HepG2 (cell line): ENCODE measurements at regions not wholly inside any gene's neighbourhood (a gene's known extent, or its start where the extent isn't known, plus 50 kb on each side); places are given as distances from the start of the nearest gene placed in this dataset.

ENCODE experiments used
- ATAC-seq: fragments of 200-7000 bp; cut with Tn5 transposase; 3 replicates; pipeline ENCODE4 v1.9.1; 2020; ENCODE audit warnings: mild to moderate bottlenecking, moderate library complexity
- BruUV-seq: library from RNA; stranded (reverse); fragments of 400-500 nt; replicated peaks from 2 replicates; lab custom pipeline; 2021; lab: Mats Ljungman, UMichigan
- CTCF ChIA-PET: fragments of 300-600 bp; formaldehyde crosslinking; extraction: SDS; loops from one replicate; lab custom pipeline; 2021; ENCODE audit warnings: low total read pairs, inconsistent platforms, low intra/inter-chr PET ratio; lab: Yijun Ruan, JAX
- POLR2A ChIA-PET: fragments of 350-600 bp; sonication (Branson Sonifier 250); formaldehyde crosslinking; loops from one replicate; lab custom pipeline; 2020; ENCODE audit warnings: antibody characterized with exemption, inconsistent platforms; lab: Yijun Ruan, JAX
- DNase-seq: peaks from one replicate; pipeline ENCODE4 v3.0.0-alpha.2; 2015; ENCODE audit warnings: low spot score
- FAIRE-seq: peaks from 3 replicates; lab custom pipeline; 2011; peaks lifted over from hg19 to GRCh38; lab: Jason Lieb, UNC
- H2AFZ ChIP-seq: one replicate; pipeline ENCODE4 v1.6.1; 2011; ENCODE audit warnings: low read length, inconsistent platforms
- H3K27ac ChIP-seq: fragments of 300-600 bp; 3 replicates; pipeline ENCODE4 v1.8.0; 2011; ENCODE audit warnings: mixed run types, mild to moderate bottlenecking, mixed read lengths, low read length, inconsistent platforms; ENCODE audit not compliant: insufficient read depth; ENCODE audit errors: extremely low read length
- H3K27me3 ChIP-seq, 2 experiments: fragments of 200-600 bp in 1 of 2; 2 replicates in 1 of 2; 3 replicates in 1 of 2; pipeline versions ENCODE4 v1.6.0 to v1.8.0; 2011; ENCODE audit warnings: low read length in 2 of 2, mild to moderate bottlenecking in 2 of 2, moderate library complexity in 2 of 2, inconsistent platforms in 1 of 2; ENCODE audit not compliant: insufficient read depth in 2 of 2, control insufficient read depth in 1 of 2
- H3K36me3 ChIP-seq, 2 experiments: fragments of 200-600 bp in 1 of 2; replicated peaks in 1 of 2; 2 replicates in 1 of 2; 3 replicates in 1 of 2; pipeline versions ENCODE4 v1.5.1 to v1.8.0; 2011; ENCODE audit warnings: low read length in 2 of 2, inconsistent platforms in 1 of 2; ENCODE audit not compliant: insufficient read depth in 2 of 2, control insufficient read depth in 1 of 2
- H3K4me1 ChIP-seq: 2 replicates; pipeline ENCODE4 v1.5.1; 2012; ENCODE audit warnings: low read length, inconsistent platforms; ENCODE audit not compliant: insufficient read depth
- H3K4me2 ChIP-seq: 2 replicates; pipeline ENCODE4 v1.6.0; 2011; ENCODE audit warnings: low read depth, low read length, inconsistent platforms
- H3K4me3 ChIP-seq, 3 experiments: fragments of 200-600 bp in 1 of 3; sonication (generic), shearing (Covaris generic) in 1 of 3; replicated peaks in 1 of 3; 2 replicates each; pipeline ENCODE4 v1.5.1; 2011 to 2016; ENCODE audit warnings: low read length in 3 of 3, inconsistent platforms in 2 of 3, low read depth in 2 of 3, mild to moderate bottlenecking in 2 of 3, control low read depth in 1 of 3, mixed read lengths in 1 of 3; ENCODE audit not compliant: insufficient read depth in 1 of 3
- H3K79me2 ChIP-seq: one replicate; pipeline ENCODE4 v1.6.1; 2011; ENCODE audit warnings: low read length, inconsistent platforms; ENCODE audit not compliant: insufficient read depth
- H3K9ac ChIP-seq: 2 replicates; pipeline ENCODE4 v1.6.0; 2011; ENCODE audit warnings: mild to moderate bottlenecking, low read depth, low read length, inconsistent platforms; ENCODE audit not compliant: insufficient read depth
- H3K9me3 ChIP-seq: 2 replicates; pipeline ENCODE4 v1.5.1; 2012; ENCODE audit warnings: mild to moderate bottlenecking, low read length
- H4K20me1 ChIP-seq: 2 replicates; pipeline ENCODE4 v1.6.0; 2011; ENCODE audit warnings: inconsistent platforms, mild to moderate bottlenecking, low read length, moderate library complexity; ENCODE audit not compliant: insufficient read depth
- ASH2L ChIP-seq: fragments of 300-600, 200-600 bp; sonication (generic); IDR thresholded peaks from 2 replicates; pipeline ENCODE4 v1.7.0; 2017; ENCODE audit warnings: low read depth, mild to moderate bottlenecking, moderate library complexity, mixed read lengths, low read length; ENCODE audit not compliant: insufficient read length
- CREM ChIP-seq, 2 experiments: sonication (generic) in 1 of 2; formaldehyde crosslinking in 1 of 2; IDR thresholded peaks; 2 replicates each; pipeline versions ENCODE4 v1.4.0 to v1.6.1; 2016 to 2020; ENCODE audit warnings: antibody characterized with exemption in 1 of 2, mild to moderate bottlenecking in 1 of 2, missing genetic modification reagents in 1 of 2
- ERF ChIP-seq: IDR thresholded peaks from 2 replicates; pipeline ENCODE4 v1.6.1; 2018; ENCODE audit warnings: missing biosample characterization, missing genetic modification reagents
- FOXA1 ChIP-seq, 2 experiments: fragments of 450-650 bp in 1 of 2; sonication (generic) in 1 of 2; formaldehyde crosslinking in 1 of 2; IDR thresholded peaks; 2 replicates each; pipeline versions ENCODE4 v1.4.0 to v1.6.1; 2016 to 2020; ENCODE audit warnings: missing genetic modification reagents in 1 of 2
- HIVEP1 ChIP-seq: sonication (generic); formaldehyde crosslinking; IDR thresholded peaks from 2 replicates; pipeline ENCODE4 v1.4.0; 2020; ENCODE audit warnings: mild to moderate bottlenecking, missing genetic modification reagents
- HOMEZ ChIP-seq: IDR thresholded peaks from 2 replicates; pipeline ENCODE4 v1.6.1; 2016; ENCODE audit warnings: low read depth
- JARID2 ChIP-seq: sonication (generic); formaldehyde crosslinking; IDR thresholded peaks from 2 replicates; pipeline ENCODE4 v1.8.1; 2023; ENCODE audit warnings: missing genetic modification reagents, inconsistent platforms; ENCODE audit not compliant: insufficient replicate concordance
- KLF9 ChIP-seq: IDR thresholded peaks from 2 replicates; pipeline ENCODE4 v1.6.1; 2016; ENCODE audit warnings: low read depth
- RCOR2 ChIP-seq: IDR thresholded peaks from 2 replicates; pipeline ENCODE4 v1.6.1; 2016; ENCODE audit warnings: missing biosample characterization, missing genetic modification reagents
- RNF2 ChIP-seq: fragments of 450-650 bp; conservative IDR thresholded peaks from 2 replicates; pipeline ENCODE4 v1.6.1; 2016; ENCODE audit warnings: low read depth
- ZFP90 ChIP-seq: sonication (generic); formaldehyde crosslinking; IDR thresholded peaks from 2 replicates; pipeline ENCODE4 v1.8.0; 2022; ENCODE audit warnings: missing genetic modification reagents, mild to moderate bottlenecking, inconsistent platforms, borderline replicate concordance
- ZIK1 ChIP-seq: sonication (generic); formaldehyde crosslinking; IDR thresholded peaks from 2 replicates; pipeline ENCODE4 v1.5.0; 2020; ENCODE audit warnings: mild to moderate bottlenecking, low read depth, missing genetic modification reagents, borderline replicate concordance
- ZNF616 ChIP-seq: sonication (generic); formaldehyde crosslinking; IDR thresholded peaks from 2 replicates; pipeline ENCODE4 v1.5.0; 2020; ENCODE audit warnings: low read depth, mild to moderate bottlenecking, missing genetic modification reagents
- ZNF709 ChIP-seq: sonication (generic); formaldehyde crosslinking; IDR thresholded peaks from 2 replicates; pipeline ENCODE4 v1.5.0; 2020; ENCODE audit warnings: mild to moderate bottlenecking, missing genetic modification reagents
- ZNF776 ChIP-seq: sonication (generic); formaldehyde crosslinking; IDR thresholded peaks from 2 replicates; pipeline ENCODE4 v1.4.0; 2020; ENCODE audit warnings: mild to moderate bottlenecking, missing genetic modification reagents
- ZNF781 ChIP-seq: sonication (generic); formaldehyde crosslinking; IDR thresholded peaks from 2 replicates; pipeline ENCODE4 v1.5.1; 2020; ENCODE audit warnings: borderline replicate concordance, mild to moderate bottlenecking, missing genetic modification reagents; ENCODE audit errors: not compliant biosample characterization
- ZSCAN9 ChIP-seq: IDR thresholded peaks from 2 replicates; pipeline ENCODE4 v1.6.1; 2016; ENCODE audit warnings: borderline replicate concordance
- in situ Hi-C: cut with HindIII; loops from 2 replicates; pipeline ENCODE4 v1.10.0; 2017; ENCODE audit warnings: low pct_unique_long_range_greater_than_20kb; ENCODE audit not compliant: extremely low pct_ligation_motif_present
- intact Hi-C: fragments of 100-400 bp; cut with micrococcal nuclease; formaldehyde crosslinking; loops from one replicate; pipeline ENCODE4 v1.10.0; 2022; ENCODE audit not compliant: unreplicated experiment
- TF ChIP-seq, protein P1 (sequence below): sonication (generic); formaldehyde crosslinking; IDR thresholded peaks from 2 replicates; pipeline ENCODE4 v1.5.0; 2020; ENCODE audit warnings: missing genetic modification reagents, mild to moderate bottlenecking, borderline replicate concordance
- TF ChIP-seq, protein P2 (sequence below): IDR thresholded peaks from 2 replicates; pipeline ENCODE4 v1.4.0; 2020; ENCODE audit warnings: mild to moderate bottlenecking, missing genetic modification reagents

GRCh38 chr5:72651779-72652178, 144.6 kb upstream of the ZNF366 start:
- no peak for DNase-seq
- POLR2A ChIA-PET, result no interaction called here

More at GRCh38 chr5:72651779-72652178, 144.6 kb upstream of the ZNF366 start:
- TF ChIP-seq, protein P1, sequence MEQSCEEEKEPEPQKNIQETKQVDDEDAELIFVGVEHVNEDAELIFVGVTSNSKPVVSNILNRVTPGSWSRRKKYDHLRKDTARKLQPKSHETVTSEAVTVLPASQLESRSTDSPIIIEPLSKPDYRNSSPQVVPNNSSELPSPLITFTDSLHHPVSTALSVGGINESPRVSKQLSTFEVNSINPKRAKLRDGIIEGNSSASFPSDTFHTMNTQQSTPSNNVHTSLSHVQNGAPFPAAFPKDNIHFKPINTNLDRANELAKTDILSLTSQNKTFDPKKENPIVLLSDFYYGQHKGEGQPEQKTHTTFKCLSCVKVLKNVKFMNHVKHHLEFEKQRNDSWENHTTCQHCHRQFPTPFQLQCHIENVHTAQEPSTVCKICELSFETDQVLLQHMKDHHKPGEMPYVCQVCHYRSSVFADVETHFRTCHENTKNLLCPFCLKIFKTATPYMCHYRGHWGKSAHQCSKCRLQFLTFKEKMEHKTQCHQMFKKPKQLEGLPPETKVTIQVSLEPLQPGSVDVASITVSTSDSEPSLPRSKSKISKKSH (CRISPR knock-in tag), result no peak
- TF ChIP-seq ZSCAN9 (CRISPR knock-in tag) (no peak), CREM (IDR thresholded peaks at IDR 0.05) (no peak), CREM (CRISPR knock-in tag; IDR thresholded peaks at IDR 0.05) (no peak), JARID2 (CRISPR knock-in tag) (no peak), ERF (CRISPR knock-in tag) (no peak), RNF2 (no peak), ZNF776 (CRISPR knock-in tag) (no peak), HIVEP1 (CRISPR knock-in tag) (no peak), ZIK1 (CRISPR knock-in tag) (no peak), ZNF616 (CRISPR knock-in tag) (no peak), ZNF781 (no peak), ASH2L (no peak), ZNF709 (CRISPR knock-in tag) (no peak), ZFP90 (CRISPR knock-in tag) (no peak), HOMEZ (CRISPR knock-in tag) (no peak), KLF9 (CRISPR knock-in tag) (no peak), FOXA1 (IDR thresholded peaks at IDR 0.05) (no peak), FOXA1 (CRISPR knock-in tag; IDR thresholded peaks at IDR 0.05) (no peak), RCOR2 (CRISPR knock-in tag) (no peak)
- TF ChIP-seq, protein P2, sequence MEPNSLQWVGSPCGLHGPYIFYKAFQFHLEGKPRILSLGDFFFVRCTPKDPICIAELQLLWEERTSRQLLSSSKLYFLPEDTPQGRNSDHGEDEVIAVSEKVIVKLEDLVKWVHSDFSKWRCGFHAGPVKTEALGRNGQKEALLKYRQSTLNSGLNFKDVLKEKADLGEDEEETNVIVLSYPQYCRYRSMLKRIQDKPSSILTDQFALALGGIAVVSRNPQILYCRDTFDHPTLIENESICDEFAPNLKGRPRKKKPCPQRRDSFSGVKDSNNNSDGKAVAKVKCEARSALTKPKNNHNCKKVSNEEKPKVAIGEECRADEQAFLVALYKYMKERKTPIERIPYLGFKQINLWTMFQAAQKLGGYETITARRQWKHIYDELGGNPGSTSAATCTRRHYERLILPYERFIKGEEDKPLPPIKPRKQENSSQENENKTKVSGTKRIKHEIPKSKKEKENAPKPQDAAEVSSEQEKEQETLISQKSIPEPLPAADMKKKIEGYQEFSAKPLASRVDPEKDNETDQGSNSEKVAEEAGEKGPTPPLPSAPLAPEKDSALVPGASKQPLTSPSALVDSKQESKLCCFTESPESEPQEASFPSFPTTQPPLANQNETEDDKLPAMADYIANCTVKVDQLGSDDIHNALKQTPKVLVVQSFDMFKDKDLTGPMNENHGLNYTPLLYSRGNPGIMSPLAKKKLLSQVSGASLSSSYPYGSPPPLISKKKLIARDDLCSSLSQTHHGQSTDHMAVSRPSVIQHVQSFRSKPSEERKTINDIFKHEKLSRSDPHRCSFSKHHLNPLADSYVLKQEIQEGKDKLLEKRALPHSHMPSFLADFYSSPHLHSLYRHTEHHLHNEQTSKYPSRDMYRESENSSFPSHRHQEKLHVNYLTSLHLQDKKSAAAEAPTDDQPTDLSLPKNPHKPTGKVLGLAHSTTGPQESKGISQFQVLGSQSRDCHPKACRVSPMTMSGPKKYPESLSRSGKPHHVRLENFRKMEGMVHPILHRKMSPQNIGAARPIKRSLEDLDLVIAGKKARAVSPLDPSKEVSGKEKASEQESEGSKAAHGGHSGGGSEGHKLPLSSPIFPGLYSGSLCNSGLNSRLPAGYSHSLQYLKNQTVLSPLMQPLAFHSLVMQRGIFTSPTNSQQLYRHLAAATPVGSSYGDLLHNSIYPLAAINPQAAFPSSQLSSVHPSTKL (CRISPR knock-in tag), result no peak
- TF ChIP-seq, all 625 proteins: peak for 0
- H3K9me3 ChIP-seq, result no peaks in the 10 kb centered on the region
- in situ Hi-C loops, result no loop called here
- H3K4me1 ChIP-seq, result no peaks in the 10 kb centered on the region
- ATAC-seq, result no peak
- no peaks in the 10 kb centered on the region for H3K36me3 ChIP-seq
- no peak overlapping the region for H3K27ac ChIP-seq
- no peaks in the 10 kb centered on the region for H4K20me1 ChIP-seq
- H3K9ac ChIP-seq, result no peak overlapping the region
- no peaks in the 10 kb centered on the region for H3K79me2 ChIP-seq
- no peak overlapping the region for H3K4me2 ChIP-seq
- BruUV-seq, result no TSS peak
- CTCF ChIA-PET, result no interaction called here
- no peak overlapping the region for H3K4me3 ChIP-seq
- H2AFZ ChIP-seq, result no peak overlapping the region
- H3K27me3 ChIP-seq, result peaks cover 0 to 5% of the 10 kb centered on the region in 2 experiments; a peak in 1 of 5 replicates
- FAIRE-seq, result no peak
- intact Hi-C loops, result no loop called here
